DLD1 (cell line): ENCODE measurements at regions not wholly inside any gene's neighbourhood (a gene's known extent, or its start where the extent isn't known, plus 50 kb on each side); places are given as distances from the start of the nearest gene placed in this dataset.
"Not testable (repeated sequence)": the region's sequence is repeated elsewhere in the genome, so short reads cannot be mapped to it uniquely, and the experiment has no call there.

Source experiments
- in situ Hi-C: cut with HindIII; loops from 2 replicates; pipeline ENCODE4 v1.10.0; 2017; ENCODE audit warnings: low sequenced_read_pairs

- in situ Hi-C loops: loop anchor here (10.0 kb wide), 1 partner anchor 121 kb away; no protein-coding TSS in a partner anchor
Measured at GRCh38 chr15:100765467-100766241, 114.0 kb upstream of the ALDH1A3 start.

GRCh38 chr15:100766243-100767000, 113.2 kb upstream of the ALDH1A3 start:
- in situ Hi-C loops: loop anchor here (10.0 kb wide), 1 partner anchor 122 kb away; no protein-coding TSS in a partner anchor

- in situ Hi-C loops: loop anchor here (10.0 kb wide), 1 partner anchor 122 kb away; no protein-coding TSS in a partner anchor
Measured at GRCh38 chr15:100767001-100767825, 112.4 kb upstream of the ALDH1A3 start.

GRCh38 chr15:100768501-100768931, 111.1 kb upstream of the ALDH1A3 start:
- in situ Hi-C loops: loop anchor here (10.0 kb wide), 1 partner anchor 124 kb away; no protein-coding TSS in a partner anchor

- in situ Hi-C loops: loop anchor here (10.0 kb wide), 1 partner anchor 125 kb away; no protein-coding TSS in a partner anchor
Measured at GRCh38 chr15:100769043-100769974, 110.3 kb upstream of the ALDH1A3 start.

GRCh38 chr15:100769975-100770340, 109.7 kb upstream of the ALDH1A3 start:
- in situ Hi-C loops: loop anchor here (10.0 kb wide), 1 partner anchor 125 kb away; no protein-coding TSS in a partner anchor

GRCh38 chr15:100770661-100771584, 108.7 kb upstream of the ALDH1A3 start:
- in situ Hi-C loops: no loop called here

- in situ Hi-C loops: no loop called here
Measured at GRCh38 chr15:100771746-100772145, 107.9 kb upstream of the ALDH1A3 start.

- in situ Hi-C loops: no loop called here
Measured at GRCh38 chr15:100772478-100772877, 107.2 kb upstream of the ALDH1A3 start.

- in situ Hi-C loops: no loop called here
Measured at GRCh38 chr15:100772892-100773520, 106.6 kb upstream of the ALDH1A3 start.

GRCh38 chr15:100774044-100774443, 105.6 kb upstream of the ALDH1A3 start:
- in situ Hi-C loops: not testable (repeated sequence)

GRCh38 chr15:100775581-100776185, 103.9 kb upstream of the ALDH1A3 start:
- in situ Hi-C loops: no loop called here

- in situ Hi-C loops: no loop called here
Measured at GRCh38 chr15:100777821-100778220, 101.8 kb upstream of the ALDH1A3 start.

GRCh38 chr15:100778831-100779288, 100.8 kb upstream of the ALDH1A3 start:
- in situ Hi-C loops: no loop called here

- in situ Hi-C loops: no loop called here
Measured at GRCh38 chr15:100779331-100780207, 100.1 kb upstream of the ALDH1A3 start.

GRCh38 chr15:100780208-100780800, 99.3 kb upstream of the ALDH1A3 start:
- in situ Hi-C loops: no loop called here
